Pancreas (tissue), 10 donors: ENCODE measurements at regions not wholly inside any gene's neighbourhood (a gene's known extent, or its start where the extent isn't known, plus 50 kb on each side); places are given as distances from the start of the nearest gene placed in this dataset.

ENCODE experiments used
- ATAC-seq, 4 donors: fragments of 200-7000 bp; cut with Tn5 transposase; one replicate each; pipeline versions ENCODE4 v1.8.0 to v1.9.1; 2020; ENCODE audit warnings: mild to moderate bottlenecking in 4 of 4, moderate library complexity in 4 of 4
- DNase-seq, 6 donors: peaks; one replicate each; pipeline ENCODE4 v3.0.0-alpha.2; 2020
- FAIRE-seq: peaks from 2 replicates; lab custom pipeline; 2012; peaks lifted over from hg19 to GRCh38; lab: Jason Lieb, UNC
- H3K27ac ChIP-seq, 4 donors: fragments of 200-600 bp; sonication (generic); 1 replicate in 3 of 4; 2 replicates in 1 of 4; pipeline versions ENCODE4 v1.5.0 to v1.8.0; 2020
- H3K27me3 ChIP-seq, 4 donors: fragments of 200-600 bp; one replicate each; pipeline ENCODE4 v1.8.0; 2021
- H3K36me3 ChIP-seq, 3 donors: fragments of 200-600 bp; sonication (generic) in 1 of 3; one replicate each; pipeline versions ENCODE4 v1.5.0 to v1.8.0; 2020 to 2021
- H3K4me1 ChIP-seq, 3 donors: fragments of 200-600 bp; one replicate each; pipeline ENCODE4 v1.8.0; 2021
- H3K4me3 ChIP-seq, 4 donors: fragments of 200-600 bp; sonication (generic) in 2 of 4; one replicate each; pipeline versions ENCODE4 v1.5.0 to v1.8.0; 2020 to 2021
- H3K9me3 ChIP-seq, 4 donors: fragments of 200-600 bp; one replicate each; pipeline ENCODE4 v1.8.0; 2021
- CTCF ChIP-seq, 4 donors: fragments of 200-600 bp; sonication (generic) in 3 of 4; IDR thresholded peaks; one replicate each; pipeline versions ENCODE4 v1.5.0 to v1.8.0; 2021; ENCODE audit warnings: antibody characterized with exemption in 4 of 4
- WGBS, 2 donors: extraction: QIAGEN DNeasy Blood & Tissue Kit; methylation state at CpG; one replicate each; pipeline ENCODE4 v1.1.7; 2013; 5-methylcytosine and 5-hydroxymethylcytosine counted together
- intact Hi-C, 3 donors: fragments of 100-400 bp; cut with DNase I; formaldehyde crosslinking; loops; one replicate each; pipeline versions ENCODE4 v1.11.1 to v1.14.2; 2022
- donor health status: healthy with polysubstance abuse.
- donor health status: DM: no; HTN: no; CAD: no; lungs with moderate emphysema.
- donor health status: DM: no; HTN: no; CAD: no.
- donor health status: control.
- donor health status: control.
- donor health status: Bipolar disorder and iron deficiency.
- donor health status: DM: yes; HTN: yes; CAD: no.
- donor health status: DM: no; HTN: no; CAD: no.
- donor health status: DM: no; HTN: no; CAD: no.
- donor health status: DM: yes; HTN: yes; CAD: no.

DNA sequence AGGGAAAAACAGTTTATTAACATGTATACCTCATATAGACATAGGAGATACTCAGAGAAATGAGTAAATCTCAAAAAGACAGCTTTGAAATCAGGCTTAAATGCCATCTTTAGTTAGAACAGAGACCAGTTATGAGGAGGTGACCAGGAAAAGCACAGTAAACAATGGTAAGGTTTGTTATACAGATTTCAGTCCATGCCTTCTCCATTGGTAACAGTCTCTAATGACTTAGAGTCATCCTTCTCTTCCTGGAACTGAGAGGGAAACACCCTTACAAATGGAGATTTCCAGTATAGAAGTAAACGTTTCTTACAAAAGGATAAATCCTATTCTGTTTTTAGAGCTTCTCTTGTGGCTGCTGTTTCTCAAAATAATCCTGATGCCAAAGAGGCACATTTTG is 476.3 kb upstream of the NAALADL2 start:
- intact Hi-C loops: no loop called here
- no peaks in the 10 kb centered on the region for H3K9me3 ChIP-seq
- DNase-seq: no peak
- no peaks in the 10 kb centered on the region for H3K4me1 ChIP-seq
- no peaks in the 10 kb centered on the region for H3K27me3 ChIP-seq
- no peak for ATAC-seq
- H3K4me3 ChIP-seq: no peak overlapping the region
- FAIRE-seq: no peak
- WGBS, 2 donors: 32 to 38% methylated on average over 1 of the region's 1 CpG
- H3K27ac ChIP-seq: no peak overlapping the region
- no peaks in the 10 kb centered on the region for H3K36me3 ChIP-seq
- no peak for TF ChIP-seq CTCF (IDR thresholded peaks at IDR 0.05)

GRCh38 chr3:174387736-174388135 is 471.4 kb upstream of the NAALADL2 start:
- Histone ChIP-seq H3K36me3 (no peaks in the 10 kb centered on the region), H3K4me3 (no peak overlapping the region), H3K27me3 (no peaks in the 10 kb centered on the region), H3K4me1 (no peaks in the 10 kb centered on the region), H3K27ac (no peak overlapping the region), H3K9me3 (no peaks in the 10 kb centered on the region)
- DNase-seq (no peak), ATAC-seq (no peak), FAIRE-seq (no peak)
- TF ChIP-seq CTCF (IDR thresholded peaks at IDR 0.05): no peak
- intact Hi-C loops: no loop called here
- WGBS, 2 donors: 77 to 98% methylated on average over 1 of the region's 1 CpG

DNA sequence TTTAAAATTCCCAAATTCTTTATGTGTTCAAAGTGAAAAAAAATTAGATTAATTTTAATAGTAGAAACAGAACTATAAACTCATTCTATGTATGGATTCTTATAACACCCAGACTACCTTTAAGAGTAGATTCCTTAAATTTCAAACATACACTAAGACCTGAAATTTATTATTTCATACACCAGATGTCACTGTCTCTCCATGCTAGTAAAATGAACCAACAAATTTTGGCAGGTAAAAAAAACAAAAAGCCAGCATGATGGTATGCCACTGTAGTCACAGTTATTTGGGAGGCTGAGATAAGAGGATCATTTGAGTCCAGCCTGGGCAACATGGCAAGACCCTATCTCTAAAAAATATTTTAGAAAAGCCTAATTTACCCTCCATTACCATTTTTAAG is 461.3 kb upstream of the NAALADL2 start:
- FAIRE-seq (no peak), ATAC-seq (peak in 3 of 4 donors; percentile 48 to 68 (median 58)), DNase-seq (no peak)
- Histone ChIP-seq H3K27me3 (no peaks in the 10 kb centered on the region), H3K27ac (no peak overlapping the region), H3K36me3 (no peaks in the 10 kb centered on the region), H3K4me1 (no peaks in the 10 kb centered on the region), H3K4me3 (no peak overlapping the region), H3K9me3 (no peaks in the 10 kb centered on the region)
- intact Hi-C loops: no loop called here
- peak in 2 of 4 donors; percentile 30 to 34 for TF ChIP-seq CTCF (IDR thresholded peaks at IDR 0.05)

DNA sequence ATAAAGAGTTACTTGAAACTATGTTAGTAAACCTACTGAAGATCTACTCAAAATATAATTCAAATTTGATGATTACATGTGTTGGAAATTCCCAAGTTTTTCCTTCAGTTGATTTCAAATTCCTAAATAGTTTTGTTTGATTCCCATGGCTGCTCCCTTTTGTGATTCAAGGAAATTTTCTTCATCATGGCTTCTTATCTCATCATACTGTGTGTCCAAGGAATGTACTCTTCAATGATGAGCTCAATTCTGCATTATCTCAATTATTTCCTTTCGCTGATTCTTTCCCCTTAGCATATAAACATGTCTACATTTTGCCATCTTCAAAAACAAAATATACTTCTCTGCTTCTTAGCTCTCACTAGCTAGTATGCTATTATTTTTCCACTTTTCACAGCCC is 460.4 kb upstream of the NAALADL2 start:
- H3K27me3 ChIP-seq: no peaks in the 10 kb centered on the region
- TF ChIP-seq CTCF (IDR thresholded peaks at IDR 0.05): no peak
- no peaks in the 10 kb centered on the region for H3K36me3 ChIP-seq
- no peak for ATAC-seq
- WGBS, 2 donors: 54 to 74% methylated on average over 1 of the region's 1 CpG
- no peak for DNase-seq
- no peak overlapping the region for H3K27ac ChIP-seq
- no peaks in the 10 kb centered on the region for H3K9me3 ChIP-seq
- H3K4me3 ChIP-seq: no peak overlapping the region
- intact Hi-C loops: no loop called here
- no peak for FAIRE-seq
- H3K4me1 ChIP-seq: no peaks in the 10 kb centered on the region

DNA sequence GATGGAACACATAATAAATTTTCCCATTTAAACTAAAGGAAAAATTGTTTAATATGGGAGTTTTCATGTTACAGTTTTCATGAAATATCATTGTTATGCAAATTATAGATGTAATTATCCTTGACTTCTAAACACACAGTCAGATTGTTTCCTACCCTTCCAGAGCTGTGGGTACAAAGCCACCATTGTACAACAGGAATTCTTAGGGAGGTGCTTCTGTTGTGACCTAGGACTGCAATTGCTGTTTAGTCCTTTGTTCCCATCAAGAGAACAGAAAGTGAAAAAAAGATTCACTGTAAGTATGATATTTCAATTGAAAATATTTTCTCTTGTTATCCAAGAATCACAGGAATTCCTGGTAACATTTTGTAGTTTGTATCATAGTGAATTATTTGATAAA is 455.3 kb upstream of the NAALADL2 start:
- no peak for ATAC-seq
- Histone ChIP-seq H3K36me3 (no peaks in the 10 kb centered on the region), H3K27ac (no peak overlapping the region), H3K9me3 (no peaks in the 10 kb centered on the region), H3K4me3 (no peak overlapping the region), H3K27me3 (no peaks in the 10 kb centered on the region), H3K4me1 (no peaks in the 10 kb centered on the region)
- intact Hi-C loops: no loop called here
- no peak for DNase-seq
- no peak for FAIRE-seq
- no peak for TF ChIP-seq CTCF (IDR thresholded peaks at IDR 0.05)
